Endothelial cell of umbilical vein (primary cell): ENCODE measurements at regions not wholly inside any gene's neighbourhood (a gene's known extent, or its start where the extent isn't known, plus 50 kb on each side); places are given as distances from the start of the nearest gene placed in this dataset.

ENCODE experiments used
- BruUV-seq: library from RNA; stranded (reverse); fragments of 400-500 nt; replicated peaks from 2 replicates; lab custom pipeline; 2021; lab: Mats Ljungman, UMichigan
- CTCF ChIA-PET: fragments of 300-600, 350-600 bp; sonication (Branson Sonifier 250); formaldehyde crosslinking; loops from one replicate; lab custom pipeline; 2021; ENCODE audit warnings: antibody characterized with exemption, inconsistent platforms; lab: Charles Lee
- POLR2A ChIA-PET: fragments of 300-600, 350-600 bp; sonication (Branson Sonifier 250); formaldehyde crosslinking; loops from one replicate; lab custom pipeline; 2021; ENCODE audit warnings: antibody characterized with exemption, inconsistent platforms; lab: Charles Lee
- DNase-seq: peaks from one replicate; pipeline ENCODE4 v3.0.0-alpha.2; 2011; ENCODE audit warnings: low read depth, low spot score
- FAIRE-seq: peaks from 2 replicates; lab custom pipeline; 2011; peaks lifted over from hg19 to GRCh38; lab: Jason Lieb, UNC
- H2AFZ ChIP-seq: 2 replicates; pipeline ENCODE4 v1.6.0; 2012; ENCODE audit warnings: low read depth, low read length, control low read depth, inconsistent platforms
- H3K27ac ChIP-seq: 2 replicates; pipeline ENCODE4 v1.5.1; 2011; ENCODE audit warnings: low read depth, mild to moderate bottlenecking, control low read depth, low read length, moderate library complexity; ENCODE audit not compliant: insufficient read depth
- H3K27me3 ChIP-seq, 2 experiments: 2 replicates each; pipeline versions ENCODE4 v1.6.0 to v1.6.1; 2011; ENCODE audit warnings: low read length in 2 of 2, mixed read lengths in 1 of 2; ENCODE audit not compliant: control insufficient read depth in 2 of 2, insufficient read depth in 2 of 2
- H3K36me3 ChIP-seq, 2 experiments: 2 replicates in 1 of 2; 3 replicates in 1 of 2; pipeline ENCODE4 v1.5.1; 2011; ENCODE audit warnings: low read length in 2 of 2, mild to moderate bottlenecking in 1 of 2, moderate library complexity in 1 of 2; ENCODE audit not compliant: control insufficient read depth in 2 of 2, insufficient read depth in 2 of 2; ENCODE audit errors: extremely low read depth in 1 of 2
- H3K4me1 ChIP-seq: 3 replicates; pipeline ENCODE4 v1.5.1; 2011; ENCODE audit warnings: mild to moderate bottlenecking, low read length; ENCODE audit not compliant: control insufficient read depth, insufficient read depth; ENCODE audit errors: extremely low read depth
- H3K4me2 ChIP-seq: 2 replicates; pipeline ENCODE4 v1.6.1; 2011; ENCODE audit warnings: low read length, control low read depth, mixed read lengths; ENCODE audit not compliant: insufficient read depth
- H3K4me3 ChIP-seq, 3 experiments: fragments of 200-600 bp in 1 of 3; sonication (generic), shearing (Covaris generic) in 1 of 3; replicated peaks in 1 of 3; 2 replicates each; pipeline ENCODE4 v1.5.1; 2011 to 2016; ENCODE audit warnings: control low read depth in 3 of 3, low read length in 3 of 3, mild to moderate bottlenecking in 2 of 3, inconsistent platforms in 1 of 3, low read depth in 1 of 3, moderate library complexity in 1 of 3; ENCODE audit not compliant: insufficient read depth in 1 of 3
- H3K79me2 ChIP-seq: 2 replicates; pipeline ENCODE4 v1.6.0; 2012; ENCODE audit warnings: low read length, inconsistent platforms; ENCODE audit not compliant: control insufficient read depth, insufficient read depth
- H3K9ac ChIP-seq: replicated peaks from 2 replicates; pipeline ENCODE3; 2011; ENCODE audit warnings: low read length, control low read depth; ENCODE audit not compliant: insufficient read depth; ENCODE audit errors: extremely low read depth
- H3K9me1 ChIP-seq: replicated peaks from 3 replicates; pipeline ENCODE4 v1.6.0; 2011; ENCODE audit warnings: mild to moderate bottlenecking, low read length; ENCODE audit not compliant: control insufficient read depth, insufficient read depth; ENCODE audit errors: extremely low read depth
- H3K9me3 ChIP-seq: replicated peaks from 2 replicates; pipeline ENCODE4 v1.5.1; 2012; ENCODE audit warnings: low read length, inconsistent platforms; ENCODE audit not compliant: control insufficient read depth, insufficient read depth
- H4K20me1 ChIP-seq: replicated peaks from 2 replicates; pipeline ENCODE3; 2011; ENCODE audit warnings: mild to moderate bottlenecking, low read length; ENCODE audit not compliant: control insufficient read depth, insufficient read depth; ENCODE audit errors: extremely low read depth
- EZH2 ChIP-seq: IDR thresholded peaks from 2 replicates; pipeline ENCODE4 v1.6.1; 2012; ENCODE audit warnings: borderline replicate concordance, low read depth, mild to moderate bottlenecking, moderate library complexity, low read length, inconsistent platforms; ENCODE audit not compliant: severe bottlenecking
- FOS ChIP-seq: IDR thresholded peaks from 2 replicates; pipeline ENCODE4 v1.6.1; 2011; ENCODE audit warnings: mild to moderate bottlenecking, low read length, moderate library complexity, borderline replicate concordance; ENCODE audit not compliant: insufficient read depth
- GATA2 ChIP-seq: IDR thresholded peaks from 2 replicates; pipeline ENCODE4 v1.7.0; 2011; ENCODE audit warnings: low read depth, mild to moderate bottlenecking, moderate library complexity, mixed read lengths, low read length; ENCODE audit not compliant: insufficient read length, insufficient read depth
- JUN ChIP-seq: IDR thresholded peaks from 2 replicates; pipeline ENCODE4 v1.6.1; 2011; ENCODE audit warnings: borderline replicate concordance, low read depth; ENCODE audit not compliant: insufficient read length, insufficient read depth
- MYC ChIP-seq: IDR thresholded peaks from one replicate; pipeline ENCODE4 v1.6.1; 2011; ENCODE audit warnings: mild to moderate bottlenecking, low read depth, low read length
- POLR2A ChIP-seq: IDR thresholded peaks from 2 replicates; pipeline ENCODE4 v1.6.1; 2012; ENCODE audit warnings: low read depth, mild to moderate bottlenecking, control low read depth, low read length
- POLR2AphosphoS5 ChIP-seq: IDR thresholded peaks from 2 replicates; pipeline ENCODE4 v1.6.1; 2012; ENCODE audit warnings: low read depth, mild to moderate bottlenecking, control low read depth, low read length, moderate library complexity; ENCODE audit not compliant: insufficient read depth
- dilution Hi-C: fragments of 300-500 bp; cut with MboI; formaldehyde crosslinking; loops from one replicate; pipeline ENCODE4 v1.15.0; 2019; ENCODE audit warnings: low sequenced_read_pairs; ENCODE audit not compliant: extremely low pct_ligation_motif_present
- intact Hi-C: fragments of 100-400 bp; cut with micrococcal nuclease; formaldehyde crosslinking; loops from one replicate; pipeline ENCODE4 v1.10.0; 2022
- TF ChIP-seq, protein P1 (sequence below), 2 donors: IDR thresholded peaks; 1 replicate in 1 of 2; 2 replicates in 1 of 2; pipeline ENCODE4 v1.5.1; 2011; ENCODE audit warnings: low read length in 2 of 2, mild to moderate bottlenecking in 2 of 2, moderate library complexity in 2 of 2, control low read depth in 1 of 2, inconsistent platforms in 1 of 2, low read depth in 1 of 2; ENCODE audit not compliant: insufficient read depth in 1 of 2; ENCODE audit errors: extremely low read depth in 1 of 2
- TF ChIP-seq, protein P2 (sequence below): IDR thresholded peaks from 2 replicates; pipeline ENCODE4 v1.6.1; 2011; ENCODE audit not compliant: insufficient read depth, insufficient read length

DNA sequence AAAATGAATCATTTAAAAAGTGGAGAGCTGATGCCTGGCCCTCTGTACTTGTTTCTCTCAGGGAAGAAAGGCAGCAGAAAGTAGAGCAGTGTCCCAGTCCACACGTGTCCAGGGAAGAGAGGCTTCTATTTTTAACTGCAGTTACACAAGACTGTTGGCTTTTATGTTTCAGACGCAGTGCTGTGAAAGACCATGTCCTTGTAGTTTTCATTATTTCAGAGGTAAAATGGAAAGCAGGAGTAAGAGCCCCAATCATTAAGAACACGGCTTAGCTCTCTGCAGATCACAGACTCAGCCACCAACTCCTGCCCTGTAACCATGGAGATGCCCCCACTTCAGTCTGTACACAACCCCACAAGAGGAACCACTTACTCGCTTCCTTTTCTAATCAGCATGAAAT is 336.3 kb downstream of the DAD1 start:
- CTCF ChIA-PET, result interaction anchor here (1.0 kb wide), 1 partner anchor 11 kb away, joined by 4 read pairs; no protein-coding TSS in a partner anchor
- intact Hi-C loops (no loop called here), dilution Hi-C loops (no loop called here)
- H4K20me1 ChIP-seq, result no peaks in the 10 kb centered on the region
- H3K27ac ChIP-seq, result no peak overlapping the region
- TF ChIP-seq EZH2 (no peak), GATA2 (no peak), MYC (no peak), FOS (no peak), POLR2A (no peak), JUN (no peak), POLR2AphosphoS5 (no peak)
- TF ChIP-seq, protein P1, sequence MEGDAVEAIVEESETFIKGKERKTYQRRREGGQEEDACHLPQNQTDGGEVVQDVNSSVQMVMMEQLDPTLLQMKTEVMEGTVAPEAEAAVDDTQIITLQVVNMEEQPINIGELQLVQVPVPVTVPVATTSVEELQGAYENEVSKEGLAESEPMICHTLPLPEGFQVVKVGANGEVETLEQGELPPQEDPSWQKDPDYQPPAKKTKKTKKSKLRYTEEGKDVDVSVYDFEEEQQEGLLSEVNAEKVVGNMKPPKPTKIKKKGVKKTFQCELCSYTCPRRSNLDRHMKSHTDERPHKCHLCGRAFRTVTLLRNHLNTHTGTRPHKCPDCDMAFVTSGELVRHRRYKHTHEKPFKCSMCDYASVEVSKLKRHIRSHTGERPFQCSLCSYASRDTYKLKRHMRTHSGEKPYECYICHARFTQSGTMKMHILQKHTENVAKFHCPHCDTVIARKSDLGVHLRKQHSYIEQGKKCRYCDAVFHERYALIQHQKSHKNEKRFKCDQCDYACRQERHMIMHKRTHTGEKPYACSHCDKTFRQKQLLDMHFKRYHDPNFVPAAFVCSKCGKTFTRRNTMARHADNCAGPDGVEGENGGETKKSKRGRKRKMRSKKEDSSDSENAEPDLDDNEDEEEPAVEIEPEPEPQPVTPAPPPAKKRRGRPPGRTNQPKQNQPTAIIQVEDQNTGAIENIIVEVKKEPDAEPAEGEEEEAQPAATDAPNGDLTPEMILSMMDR (IDR thresholded peaks at IDR 0.05; ENCODE audit: extremely low read depth in 1 of 2, insufficient read depth in 1 of 2, low read depth in 1 of 2, low read length in 2 of 2), result no peak
- TF ChIP-seq, protein P2, sequence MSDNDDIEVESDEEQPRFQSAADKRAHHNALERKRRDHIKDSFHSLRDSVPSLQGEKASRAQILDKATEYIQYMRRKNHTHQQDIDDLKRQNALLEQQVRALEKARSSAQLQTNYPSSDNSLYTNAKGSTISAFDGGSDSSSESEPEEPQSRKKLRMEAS, result no peak
- H3K36me3 ChIP-seq, result no peaks in the 10 kb centered on the region
- H3K4me3 ChIP-seq, result no peak overlapping the region
- no TSS peak for BruUV-seq
- no peak overlapping the region for H3K9ac ChIP-seq
- H3K27me3 ChIP-seq, result peaks cover 2 to 15% of the 10 kb centered on the region in 2 experiments
- DNase-seq (no peak), FAIRE-seq (no peak)
- no peak overlapping the region for H2AFZ ChIP-seq
- POLR2A ChIA-PET, result no interaction called here
- H3K9me3 ChIP-seq, result no peaks in the 10 kb centered on the region
- H3K9me1 ChIP-seq, result no peaks in the 10 kb centered on the region
- no peaks in the 10 kb centered on the region for H3K79me2 ChIP-seq
- no peak overlapping the region for H3K4me2 ChIP-seq
- no peaks in the 10 kb centered on the region for H3K4me1 ChIP-seq
